T-helper 17 cell (primary cell): ENCODE measurements at regions not wholly inside any gene's neighbourhood (a gene's known extent, or its start where the extent isn't known, plus 50 kb on each side); places are given as distances from the start of the nearest gene placed in this dataset.
"Not testable (repeated sequence)": the region's sequence is repeated elsewhere in the genome, so short reads cannot be mapped to it uniquely, and the experiment has no call there.

ENCODE experiments used
- ATAC-seq: fragments of 150-1000 bp; cut with Tn5 transposase; 2 replicates; pipeline ENCODE4 v1.10.0; 2021; ENCODE audit warnings: mild to moderate bottlenecking, moderate library complexity
- DNase-seq, 3 donors: peaks; one replicate each; pipeline versions ENCODE4 v3.0.0 to v3.0.0-alpha.2; 2020 to 2021
- H3K9me3 ChIP-seq: one replicate; pipeline ENCODE4 v1.7.0; 2013; ENCODE audit warnings: low read length, mild to moderate bottlenecking; ENCODE audit not compliant: control insufficient read depth, poor library complexity, severe bottlenecking
- H3K27ac Mint-ChIP-seq: one replicate; pipeline ENCODE4 v1.8.0; 2022; ENCODE audit warnings: mild to moderate bottlenecking, moderate library complexity, mixed read lengths
- H3K27me3 Mint-ChIP-seq: one replicate; pipeline ENCODE4 v1.8.0; 2022; ENCODE audit warnings: mixed read lengths
- H3K36me3 Mint-ChIP-seq: one replicate; pipeline ENCODE4 v1.8.0; 2022; ENCODE audit warnings: low read depth, mixed read lengths
- H3K4me1 Mint-ChIP-seq: one replicate; pipeline ENCODE4 v1.8.0; 2022; ENCODE audit warnings: mild to moderate bottlenecking, mixed read lengths
- H3K4me3 Mint-ChIP-seq: one replicate; pipeline ENCODE4 v1.8.0; 2022; ENCODE audit warnings: mild to moderate bottlenecking, moderate library complexity, mixed read lengths

GRCh38 chr1:96211202-96211601 is 510.4 kb upstream of the PTBP2 start:
- DNase-seq (no peak), ATAC-seq (no peak)
- no peak overlapping the region for H3K4me3 Mint-ChIP-seq
- no peaks in the 10 kb centered on the region for H3K9me3 ChIP-seq
- no peaks in the 10 kb centered on the region for H3K4me1 Mint-ChIP-seq
- no peaks in the 10 kb centered on the region for H3K27me3 Mint-ChIP-seq
- H3K27ac Mint-ChIP-seq, result no peak overlapping the region
- H3K36me3 Mint-ChIP-seq, result no peaks in the 10 kb centered on the region

- Mint-ChIP-seq H3K4me3 (no peak overlapping the region), H3K27ac (no peak overlapping the region), H3K27me3 (no peaks in the 10 kb centered on the region), H3K4me1 (no peaks in the 10 kb centered on the region), H3K36me3 (no peaks in the 10 kb centered on the region)
- no peaks in the 10 kb centered on the region for H3K9me3 ChIP-seq
- DNase-seq, result no peak
- no peak for ATAC-seq
Observed at GRCh38 chr1:96214982-96215381, 506.6 kb upstream of the PTBP2 start.

- Mint-ChIP-seq H3K4me3 (no peak overlapping the region), H3K27ac (no peak overlapping the region), H3K27me3 (no peaks in the 10 kb centered on the region), H3K4me1 (no peaks in the 10 kb centered on the region), H3K36me3 (no peaks in the 10 kb centered on the region)
- no peaks in the 10 kb centered on the region for H3K9me3 ChIP-seq
- DNase-seq, result no peak
- no peak for ATAC-seq
Observed at GRCh38 chr1:96220651-96221050, 500.9 kb upstream of the PTBP2 start.

- H3K4me1 Mint-ChIP-seq, result no peaks in the 10 kb centered on the region
Observed at GRCh38 chr1:96222701-96223100, 498.9 kb upstream of the PTBP2 start.

GRCh38 chr1:96224229-96224628 is 497.4 kb upstream of the PTBP2 start:
- H3K4me3 Mint-ChIP-seq, DNase-seq, H3K36me3 Mint-ChIP-seq, H3K27me3 Mint-ChIP-seq, ATAC-seq, H3K9me3 ChIP-seq, H3K27ac Mint-ChIP-seq, H3K4me1 Mint-ChIP-seq: not testable (repeated sequence)

More at GRCh38 chr1:96222701-96223100, 498.9 kb upstream of the PTBP2 start:
- Mint-ChIP-seq H3K27ac (no peak overlapping the region), H3K4me3 (no peak overlapping the region), H3K27me3 (no peaks in the 10 kb centered on the region), H3K36me3 (no peaks in the 10 kb centered on the region)
- ATAC-seq (no peak), DNase-seq (no peak)
- H3K9me3 ChIP-seq, result no peaks in the 10 kb centered on the region

GRCh38 chr1:96233422-96233821 is 488.2 kb upstream of the PTBP2 start:
- Mint-ChIP-seq H3K4me3 (no peak overlapping the region), H3K36me3 (no peaks in the 10 kb centered on the region), H3K27me3 (no peaks in the 10 kb centered on the region), H3K4me1 (no peaks in the 10 kb centered on the region), H3K27ac (no peak overlapping the region)
- DNase-seq (no peak), ATAC-seq (no peak)
- no peaks in the 10 kb centered on the region for H3K9me3 ChIP-seq

- ATAC-seq (no peak), DNase-seq (no peak)
- H3K9me3 ChIP-seq, result no peaks in the 10 kb centered on the region
- Mint-ChIP-seq H3K4me1 (no peaks in the 10 kb centered on the region), H3K27me3 (no peaks in the 10 kb centered on the region), H3K36me3 (no peaks in the 10 kb centered on the region), H3K4me3 (no peak overlapping the region), H3K27ac (no peak overlapping the region)
Observed at GRCh38 chr1:96234299-96234698, 487.3 kb upstream of the PTBP2 start.

GRCh38 chr1:96236156-96236739 is 485.3 kb upstream of the PTBP2 start:
- ATAC-seq, result no peak
- Mint-ChIP-seq H3K4me1 (no peaks in the 10 kb centered on the region), H3K27ac (no peak overlapping the region), H3K4me3 (no peak overlapping the region), H3K36me3 (no peaks in the 10 kb centered on the region), H3K27me3 (no peaks in the 10 kb centered on the region)
- no peaks in the 10 kb centered on the region for H3K9me3 ChIP-seq
- no peak for DNase-seq

GRCh38 chr1:96238426-96238825 is 483.2 kb upstream of the PTBP2 start:
- no peak overlapping the region for H3K4me3 Mint-ChIP-seq
- H3K4me1 Mint-ChIP-seq, result no peaks in the 10 kb centered on the region
- DNase-seq (no peak), ATAC-seq (no peak)
- H3K9me3 ChIP-seq, result no peaks in the 10 kb centered on the region
- H3K27ac Mint-ChIP-seq, result no peak overlapping the region
- H3K36me3 Mint-ChIP-seq, result no peaks in the 10 kb centered on the region
- H3K27me3 Mint-ChIP-seq, result no peaks in the 10 kb centered on the region

- Mint-ChIP-seq H3K4me3 (no peak overlapping the region), H3K27me3 (no peaks in the 10 kb centered on the region), H3K4me1 (no peaks in the 10 kb centered on the region), H3K27ac (no peak overlapping the region), H3K36me3 (no peaks in the 10 kb centered on the region)
- H3K9me3 ChIP-seq, result no peaks in the 10 kb centered on the region
- DNase-seq (no peak), ATAC-seq (no peak)
Observed at GRCh38 chr1:96240438-96240837, 481.1 kb upstream of the PTBP2 start.

- Mint-ChIP-seq H3K27me3 (no peaks in the 10 kb centered on the region), H3K36me3 (no peaks in the 10 kb centered on the region), H3K27ac (no peak overlapping the region), H3K4me3 (no peak overlapping the region), H3K4me1 (no peaks in the 10 kb centered on the region)
- no peaks in the 10 kb centered on the region for H3K9me3 ChIP-seq
- no peak for DNase-seq
- ATAC-seq, result no peak
Observed at GRCh38 chr1:96253246-96254035, 468.1 kb upstream of the PTBP2 start.

GRCh38 chr1:96256130-96256790 is 465.3 kb upstream of the PTBP2 start:
- Mint-ChIP-seq H3K27ac (no peak overlapping the region), H3K36me3 (no peaks in the 10 kb centered on the region), H3K27me3 (no peaks in the 10 kb centered on the region), H3K4me1 (no peaks in the 10 kb centered on the region), H3K4me3 (no peak overlapping the region)
- ATAC-seq (no peak), DNase-seq (no peak)
- H3K9me3 ChIP-seq, result no peaks in the 10 kb centered on the region

GRCh38 chr1:96259399-96259798 is 462.2 kb upstream of the PTBP2 start:
- Mint-ChIP-seq H3K27ac (no peak overlapping the region), H3K36me3 (no peaks in the 10 kb centered on the region), H3K27me3 (no peaks in the 10 kb centered on the region), H3K4me3 (no peak overlapping the region), H3K4me1 (no peaks in the 10 kb centered on the region)
- H3K9me3 ChIP-seq, result no peaks in the 10 kb centered on the region
- no peak for DNase-seq
- no peak for ATAC-seq

- no peaks in the 10 kb centered on the region for H3K4me1 Mint-ChIP-seq
- H3K27ac Mint-ChIP-seq, result no peak overlapping the region
- no peak for ATAC-seq
Observed at GRCh38 chr1:96281491-96281890, 440.1 kb upstream of the PTBP2 start.

More at GRCh38 chr1:96281491-96281890, 440.1 kb upstream of the PTBP2 start:
- Mint-ChIP-seq H3K36me3 (no peaks in the 10 kb centered on the region), H3K27me3 (no peaks in the 10 kb centered on the region), H3K4me3 (no peak overlapping the region)
- H3K9me3 ChIP-seq, result no peaks in the 10 kb centered on the region
- no peak for DNase-seq
